SU-DHL-6 (cell line): ENCODE measurements at regions not wholly inside any gene's neighbourhood (a gene's known extent, or its start where the extent isn't known, plus 50 kb on each side); places are given as distances from the start of the nearest gene placed in this dataset.

ENCODE experiments used
- EZH2phosphoT487 ChIP-seq: fragments of 200-600 bp; sonication (generic), shearing (Covaris generic); conservative IDR thresholded peaks from 2 replicates; pipeline ENCODE4 v1.6.1; 2018; ENCODE audit warnings: mild to moderate bottlenecking, antibody characterized with exemption, low read length, moderate library complexity, mixed read lengths
- TF ChIP-seq, protein P1 (sequence below): fragments of 200-600 bp; sonication (generic); IDR thresholded peaks from one replicate; pipeline ENCODE4 v1.5.1; 2017; ENCODE audit warnings: antibody characterized with exemption, mild to moderate bottlenecking, low read length, moderate library complexity; ENCODE audit not compliant: insufficient read depth, poor library complexity, severe bottlenecking

DNA sequence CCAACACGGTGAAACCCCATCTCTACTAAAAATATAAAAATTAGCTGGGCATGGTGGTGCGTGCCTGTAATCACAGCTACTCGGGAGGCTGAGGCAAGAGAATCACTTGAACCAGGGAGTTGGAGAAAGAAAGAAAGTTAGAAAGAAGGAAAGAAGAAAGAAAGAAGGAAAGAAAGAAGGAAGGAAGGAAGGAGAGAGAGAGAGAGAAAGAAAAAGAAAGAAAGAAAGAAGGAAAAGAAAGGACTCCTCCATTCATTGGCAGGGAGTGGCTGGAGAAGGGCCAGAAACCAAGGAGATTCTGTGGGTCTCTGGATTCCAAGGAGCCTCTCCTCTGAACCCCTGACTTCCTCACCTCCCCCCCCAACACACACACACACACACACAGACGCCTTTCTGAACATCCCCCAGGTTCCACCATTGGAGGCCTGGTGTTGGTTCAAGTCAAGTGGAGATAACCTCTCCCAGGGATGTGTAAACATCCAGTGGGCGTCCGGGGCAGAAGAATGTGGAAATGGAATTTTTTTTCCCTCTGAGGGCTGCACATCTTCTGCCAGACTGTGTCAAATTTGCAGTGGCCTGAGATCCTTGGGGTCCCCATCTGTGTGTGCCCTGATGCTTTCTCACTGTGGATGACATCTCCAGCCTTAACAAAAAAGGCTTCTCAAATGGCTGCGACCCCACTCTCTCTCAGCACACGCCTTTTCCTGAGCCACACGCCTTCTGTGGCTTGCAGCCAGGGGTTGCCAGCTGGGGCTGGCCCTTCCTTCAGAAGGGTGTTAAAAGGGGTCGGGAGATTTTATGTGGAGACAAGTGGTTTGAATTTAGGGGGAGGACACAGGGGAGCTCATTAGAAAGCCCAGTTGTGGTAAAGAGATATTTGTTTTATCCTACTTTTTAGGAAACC lies 109.3 kb upstream of the HAND1 start:
- TF ChIP-seq, protein P1, sequence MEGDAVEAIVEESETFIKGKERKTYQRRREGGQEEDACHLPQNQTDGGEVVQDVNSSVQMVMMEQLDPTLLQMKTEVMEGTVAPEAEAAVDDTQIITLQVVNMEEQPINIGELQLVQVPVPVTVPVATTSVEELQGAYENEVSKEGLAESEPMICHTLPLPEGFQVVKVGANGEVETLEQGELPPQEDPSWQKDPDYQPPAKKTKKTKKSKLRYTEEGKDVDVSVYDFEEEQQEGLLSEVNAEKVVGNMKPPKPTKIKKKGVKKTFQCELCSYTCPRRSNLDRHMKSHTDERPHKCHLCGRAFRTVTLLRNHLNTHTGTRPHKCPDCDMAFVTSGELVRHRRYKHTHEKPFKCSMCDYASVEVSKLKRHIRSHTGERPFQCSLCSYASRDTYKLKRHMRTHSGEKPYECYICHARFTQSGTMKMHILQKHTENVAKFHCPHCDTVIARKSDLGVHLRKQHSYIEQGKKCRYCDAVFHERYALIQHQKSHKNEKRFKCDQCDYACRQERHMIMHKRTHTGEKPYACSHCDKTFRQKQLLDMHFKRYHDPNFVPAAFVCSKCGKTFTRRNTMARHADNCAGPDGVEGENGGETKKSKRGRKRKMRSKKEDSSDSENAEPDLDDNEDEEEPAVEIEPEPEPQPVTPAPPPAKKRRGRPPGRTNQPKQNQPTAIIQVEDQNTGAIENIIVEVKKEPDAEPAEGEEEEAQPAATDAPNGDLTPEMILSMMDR = no peak
- no peak for TF ChIP-seq EZH2phosphoT487
